ENCODE measurements at regions not wholly inside any gene's neighbourhood (a gene's known extent, or its start where the extent isn't known, plus 50 kb on each side); places are given as distances from the start of the nearest gene placed in this dataset.

GRCh38 chr20:39890697-39891096 lies 798.3 kb downstream of the MAFB start:
- H3F3A ChIP-seq (ENCODE audit: insufficient read depth, low read length): 0 out of 2 replicates have a peak, but pooled peaks cover 3% of the 10 kb centered on the region
- H3K4me2 ChIP-seq (ENCODE audit: low read length): no peak overlapping the region
- no peaks in the 10 kb centered on the region for H3K27me3 ChIP-seq (ENCODE audit: insufficient read depth, low read length)
- no peak overlapping the region for H3K27ac ChIP-seq (ENCODE audit: low read depth, low read length, poor library complexity, severe bottlenecking)
- H3K79me2 ChIP-seq (ENCODE audit: insufficient read depth, low read length): no peaks in the 10 kb centered on the region
- no peak overlapping the region for H3K9ac ChIP-seq (ENCODE audit: low read length)
- no peak overlapping the region for H3K4me3 ChIP-seq (ENCODE audit: low read depth, low read length, poor library complexity, severe bottlenecking)
- no peaks in the 10 kb centered on the region for H3K4me1 ChIP-seq (ENCODE audit: insufficient read depth, low read length, severe bottlenecking)
- no peaks in the 10 kb centered on the region for H3K9me3 ChIP-seq (ENCODE audit: low read length)
- H3K36me3 ChIP-seq (ENCODE audit: insufficient read depth, low read length): no peaks in the 10 kb centered on the region
- TF ChIP-seq EZH2 (IDR thresholded peaks at IDR 0.05; ENCODE audit: borderline replicate concordance, low read length) (no peak), CTCF (IDR thresholded peaks at IDR 0.05; ENCODE audit: low read length) (no peak)
- no peak overlapping the region for H2AFZ ChIP-seq (ENCODE audit: low read length)
- no peaks in the 10 kb centered on the region for H4K20me1 ChIP-seq (ENCODE audit: insufficient read depth, low read length)
- H3K9me2 ChIP-seq (ENCODE audit: low read depth, low read length): no peaks in the 10 kb centered on the region

GRCh38 chr20:39888310-39888709 lies 800.7 kb downstream of the MAFB start:
- no peak overlapping the region for H3K9ac ChIP-seq (ENCODE audit: low read length)
- 0 out of 2 replicates have a peak, but pooled peaks cover 3% of the 10 kb centered on the region for H3F3A ChIP-seq (ENCODE audit: insufficient read depth, low read length)
- no peak overlapping the region for H3K4me2 ChIP-seq (ENCODE audit: low read length)
- no peaks in the 10 kb centered on the region for H3K9me3 ChIP-seq (ENCODE audit: low read length)
- H3K79me2 ChIP-seq (ENCODE audit: insufficient read depth, low read length): no peaks in the 10 kb centered on the region
- H3K27me3 ChIP-seq (ENCODE audit: insufficient read depth, low read length): no peaks in the 10 kb centered on the region
- H3K4me1 ChIP-seq (ENCODE audit: insufficient read depth, low read length, severe bottlenecking): no peaks in the 10 kb centered on the region
- no peak for TF ChIP-seq CTCF (IDR thresholded peaks at IDR 0.05; ENCODE audit: low read length)
- no peak for TF ChIP-seq EZH2 (IDR thresholded peaks at IDR 0.05; ENCODE audit: borderline replicate concordance, low read length)
- no peaks in the 10 kb centered on the region for H3K9me2 ChIP-seq (ENCODE audit: low read depth, low read length)
- no peak overlapping the region for H2AFZ ChIP-seq (ENCODE audit: low read length)
- H4K20me1 ChIP-seq (ENCODE audit: insufficient read depth, low read length): no peaks in the 10 kb centered on the region
- H3K4me3 ChIP-seq (ENCODE audit: low read depth, low read length, poor library complexity, severe bottlenecking): no peak overlapping the region
- H3K36me3 ChIP-seq (ENCODE audit: insufficient read depth, low read length): no peaks in the 10 kb centered on the region
- H3K27ac ChIP-seq (ENCODE audit: low read depth, low read length, poor library complexity, severe bottlenecking): no peak overlapping the region

DNA sequence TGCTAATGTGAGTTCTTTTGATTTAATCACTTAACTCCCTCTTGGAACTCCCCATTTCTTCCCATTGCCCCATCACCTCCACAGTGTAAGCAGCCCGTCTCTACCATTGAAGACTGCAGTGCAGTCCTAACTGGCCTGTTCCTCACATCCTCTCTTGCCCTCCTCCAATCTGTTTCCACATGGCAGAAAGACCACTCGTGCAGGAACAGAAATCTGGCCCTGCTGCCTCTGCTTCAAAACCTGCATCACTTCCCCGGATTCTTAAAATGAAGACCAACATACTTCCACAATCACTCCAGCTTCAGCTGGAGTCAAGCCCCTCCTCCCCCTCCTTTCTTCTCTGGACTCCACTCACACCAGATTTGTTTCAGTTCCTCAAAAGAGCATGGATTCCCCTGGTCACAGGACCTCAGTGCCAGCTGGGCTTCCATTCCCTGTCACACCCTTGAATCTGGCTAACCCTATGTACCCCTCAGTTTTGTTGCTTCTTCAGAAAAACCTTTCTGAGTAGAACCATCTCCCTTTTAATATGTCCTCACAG lies 802.3 kb downstream of the MAFB start:
- no peak overlapping the region for H3K4me3 ChIP-seq (ENCODE audit: low read depth, low read length, poor library complexity, severe bottlenecking)
- H3K4me1 ChIP-seq (ENCODE audit: insufficient read depth, low read length, severe bottlenecking): no peaks in the 10 kb centered on the region
- 0 out of 2 replicates have a peak, but pooled peaks cover 3% of the 10 kb centered on the region for H3F3A ChIP-seq (ENCODE audit: insufficient read depth, low read length)
- no peak overlapping the region for H3K4me2 ChIP-seq (ENCODE audit: low read length)
- no peaks in the 10 kb centered on the region for H3K36me3 ChIP-seq (ENCODE audit: insufficient read depth, low read length)
- no peaks in the 10 kb centered on the region for H3K79me2 ChIP-seq (ENCODE audit: insufficient read depth, low read length)
- H3K9ac ChIP-seq (ENCODE audit: low read length): no peak overlapping the region
- H2AFZ ChIP-seq (ENCODE audit: low read length): no peak overlapping the region
- H3K9me3 ChIP-seq (ENCODE audit: low read length): no peaks in the 10 kb centered on the region
- H3K27me3 ChIP-seq (ENCODE audit: insufficient read depth, low read length): no peaks in the 10 kb centered on the region
- H3K27ac ChIP-seq (ENCODE audit: low read depth, low read length, poor library complexity, severe bottlenecking): no peak overlapping the region
- H4K20me1 ChIP-seq (ENCODE audit: insufficient read depth, low read length): no peaks in the 10 kb centered on the region
- no peaks in the 10 kb centered on the region for H3K9me2 ChIP-seq (ENCODE audit: low read depth, low read length)
- no peak for TF ChIP-seq CTCF (IDR thresholded peaks at IDR 0.05; ENCODE audit: low read length)
- no peak for TF ChIP-seq EZH2 (IDR thresholded peaks at IDR 0.05; ENCODE audit: borderline replicate concordance, low read length)
